ENCODE measurements at regions not wholly inside any gene's neighbourhood (a gene's known extent, or its start where the extent isn't known, plus 50 kb on each side); places are given as distances from the start of the nearest gene placed in this dataset.

DNA sequence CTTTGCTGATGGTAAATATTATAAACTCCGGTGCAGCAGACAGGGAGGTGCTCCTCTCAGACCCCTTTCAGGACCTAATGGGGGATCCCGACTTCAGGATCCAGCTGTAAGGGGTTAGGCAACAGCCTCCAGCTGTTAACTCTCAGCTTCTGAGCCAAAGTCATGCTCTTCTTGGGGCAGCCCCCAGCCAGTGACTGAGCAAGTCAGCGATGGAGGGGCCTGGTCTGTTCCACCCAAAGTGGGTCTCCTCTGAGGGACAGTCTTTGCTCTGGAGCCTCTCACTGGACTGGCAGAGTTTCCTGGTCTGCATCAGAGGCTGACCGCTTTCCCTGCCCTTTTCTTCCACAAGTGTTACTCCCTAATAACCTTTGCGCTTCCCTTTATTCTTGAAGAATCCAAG is 184.2 kb upstream of the DIO3 start:
- no peak for DNase-seq

DNA sequence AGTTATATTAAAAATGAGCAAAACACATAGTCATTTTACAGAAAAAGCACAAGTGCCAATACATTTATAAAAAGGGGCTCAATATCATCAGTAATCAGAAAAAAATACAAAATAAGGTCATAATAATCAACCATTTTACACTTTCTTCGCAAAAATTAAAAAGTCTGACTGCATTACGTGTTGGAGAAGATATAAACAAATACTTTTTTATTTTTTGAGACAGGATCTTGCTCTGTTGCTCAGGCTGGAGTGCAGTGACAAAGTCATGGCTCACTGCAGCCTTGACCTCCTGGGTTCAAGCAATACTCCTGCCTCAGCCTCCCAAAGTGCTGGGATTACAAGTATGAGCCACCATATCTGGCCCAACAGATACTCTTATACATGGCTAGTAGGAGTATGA is 181.5 kb upstream of the DIO3 start:
- DNase-seq, result no peak

DNA sequence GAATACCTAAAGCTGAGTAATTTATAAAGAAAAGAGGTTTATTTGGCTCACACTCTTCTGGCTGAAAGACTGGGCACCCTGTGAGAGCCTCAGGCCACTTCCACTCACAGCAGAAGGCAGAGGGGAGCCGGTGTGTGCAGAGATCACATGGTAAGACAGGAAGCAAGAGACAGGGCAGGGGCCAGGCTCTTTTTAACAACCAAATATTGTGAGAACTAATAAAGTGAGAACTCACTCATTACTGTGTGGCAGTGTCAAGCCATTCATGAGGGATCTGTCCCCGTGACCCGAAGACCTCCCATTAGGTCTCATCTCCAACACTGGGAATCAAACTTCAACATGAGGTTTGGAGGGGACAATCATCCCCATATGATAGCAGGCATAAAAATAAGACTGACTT is 180.8 kb upstream of the DIO3 start:
- no peak for DNase-seq

DNA sequence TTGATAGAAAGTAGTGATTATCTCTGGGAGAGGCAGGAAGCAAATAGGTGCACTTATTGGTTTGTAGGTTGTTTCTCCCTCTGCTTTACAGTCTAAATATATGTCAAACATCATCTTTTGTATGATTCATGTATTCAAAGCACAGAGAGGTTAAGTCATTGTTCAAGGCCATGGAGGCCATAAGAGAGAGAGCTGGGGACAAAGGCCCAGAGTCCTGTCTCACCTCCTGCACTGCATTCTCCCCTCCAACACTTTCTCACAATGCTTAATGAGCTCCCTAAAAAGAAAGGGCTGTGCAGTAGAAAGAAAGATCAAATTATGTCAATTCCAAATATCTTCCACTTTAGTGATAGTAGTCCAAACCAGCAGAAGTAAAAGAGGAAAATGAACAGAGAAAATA is 180.4 kb upstream of the DIO3 start:
- DNase-seq, result no peak

DNA sequence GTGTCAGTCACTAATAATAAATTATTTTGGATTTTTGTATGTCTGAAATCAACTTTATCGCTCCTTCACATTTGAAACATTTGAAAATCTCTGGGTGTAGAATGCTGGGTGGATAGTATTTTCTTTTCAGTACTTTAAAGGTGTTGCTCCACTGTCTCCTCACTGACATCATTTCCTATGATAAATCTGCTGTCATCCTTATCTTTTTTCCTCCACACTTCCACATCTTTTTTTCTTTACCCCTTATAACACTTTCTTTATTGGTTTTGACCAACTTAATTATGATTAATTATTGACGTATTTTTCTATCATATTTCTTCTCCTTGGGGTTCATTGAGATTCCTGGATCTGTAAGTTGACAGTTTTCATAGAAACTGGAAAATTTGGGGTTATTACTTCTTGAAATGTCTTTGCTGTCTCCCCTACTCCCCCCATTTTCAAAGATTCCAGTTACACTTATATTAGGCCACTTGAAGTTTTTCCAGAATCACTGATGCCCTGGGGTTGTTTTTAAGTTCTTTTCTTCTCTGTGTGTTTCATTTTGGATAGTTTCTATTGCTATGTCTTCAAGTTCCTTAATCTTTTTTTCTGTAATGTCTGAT is 177.5 kb upstream of the DIO3 start:
- DNase-seq, result no peak

DNA sequence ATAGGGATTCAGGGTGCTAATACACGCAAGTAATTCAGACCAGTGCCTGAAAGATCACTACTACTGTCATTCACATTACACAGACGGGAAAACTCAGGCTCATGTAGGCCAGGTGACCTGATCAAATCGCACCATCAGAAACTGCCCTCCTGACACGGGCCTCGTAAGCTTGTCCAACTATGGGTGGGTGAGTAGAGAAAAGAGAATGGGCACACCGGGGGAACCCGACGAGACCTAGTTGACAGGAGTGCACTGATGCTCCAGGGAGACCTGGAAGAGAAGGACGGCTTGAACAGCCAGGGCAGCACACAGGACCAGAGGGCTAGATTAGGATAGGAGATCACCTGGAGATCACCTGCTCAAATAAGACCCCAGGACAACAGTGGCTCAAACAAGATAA is 166.9 kb upstream of the DIO3 start:
- DNase-seq, result no peak

DNA sequence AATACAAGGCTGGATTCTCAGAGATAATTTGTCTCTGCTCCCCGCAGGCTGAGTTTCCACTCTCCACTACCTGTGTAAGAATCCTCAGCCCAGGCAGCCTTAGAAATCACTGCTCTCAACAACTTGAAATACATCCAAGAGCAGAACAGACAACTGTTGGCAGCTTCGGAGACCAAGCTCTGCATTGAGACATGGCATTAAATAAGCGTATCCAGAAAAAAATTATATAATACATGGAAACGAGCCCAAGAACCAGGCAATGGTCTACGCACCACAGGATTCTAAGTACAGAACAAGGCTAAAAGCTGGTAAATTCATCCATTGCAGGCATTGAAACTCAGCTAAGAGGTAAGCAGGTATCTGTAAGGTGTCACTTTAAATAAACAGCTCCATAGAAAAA is 165.5 kb upstream of the DIO3 start:
- no peak for DNase-seq

DNA sequence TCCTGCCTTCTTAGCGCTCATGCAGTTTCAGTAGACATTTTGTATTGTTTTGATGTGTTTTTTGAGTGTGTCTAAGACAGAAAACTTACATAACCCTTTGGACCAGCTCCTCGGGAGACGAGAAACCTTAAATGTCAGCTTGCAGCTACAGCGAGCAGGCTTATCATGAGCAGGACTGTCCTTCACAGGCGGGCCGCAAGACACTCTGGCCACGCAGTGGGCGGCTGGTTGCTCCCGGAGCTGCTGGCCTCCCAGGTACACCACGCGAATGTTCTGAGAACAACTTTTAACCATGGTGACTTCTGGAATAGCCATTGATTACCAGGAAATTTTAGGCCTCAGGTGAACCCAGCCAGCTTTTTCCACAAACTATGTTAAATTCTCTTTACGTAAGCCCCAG is 164.1 kb upstream of the DIO3 start:
- DNase-seq, result no peak

DNA sequence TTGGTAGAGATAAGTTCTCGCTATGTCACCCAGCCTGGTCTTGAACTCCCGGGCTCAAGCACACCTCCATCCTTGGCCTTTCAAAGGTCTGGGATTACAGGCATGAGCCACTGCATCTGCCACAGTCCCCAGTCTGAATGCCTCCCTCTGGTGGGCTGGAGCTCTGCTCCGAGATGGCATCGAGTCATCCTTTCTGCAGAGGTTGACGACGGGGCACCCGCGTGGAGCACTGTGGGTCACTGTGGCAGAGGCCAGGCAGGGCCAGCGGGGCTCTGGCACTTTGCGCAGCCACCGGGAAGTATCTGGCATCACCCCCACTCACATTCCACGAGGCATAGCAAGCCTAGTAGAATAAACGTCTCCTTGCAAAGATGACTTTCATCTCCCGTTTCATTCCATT is 163.3 kb upstream of the DIO3 start:
- DNase-seq, result no peak

DNA sequence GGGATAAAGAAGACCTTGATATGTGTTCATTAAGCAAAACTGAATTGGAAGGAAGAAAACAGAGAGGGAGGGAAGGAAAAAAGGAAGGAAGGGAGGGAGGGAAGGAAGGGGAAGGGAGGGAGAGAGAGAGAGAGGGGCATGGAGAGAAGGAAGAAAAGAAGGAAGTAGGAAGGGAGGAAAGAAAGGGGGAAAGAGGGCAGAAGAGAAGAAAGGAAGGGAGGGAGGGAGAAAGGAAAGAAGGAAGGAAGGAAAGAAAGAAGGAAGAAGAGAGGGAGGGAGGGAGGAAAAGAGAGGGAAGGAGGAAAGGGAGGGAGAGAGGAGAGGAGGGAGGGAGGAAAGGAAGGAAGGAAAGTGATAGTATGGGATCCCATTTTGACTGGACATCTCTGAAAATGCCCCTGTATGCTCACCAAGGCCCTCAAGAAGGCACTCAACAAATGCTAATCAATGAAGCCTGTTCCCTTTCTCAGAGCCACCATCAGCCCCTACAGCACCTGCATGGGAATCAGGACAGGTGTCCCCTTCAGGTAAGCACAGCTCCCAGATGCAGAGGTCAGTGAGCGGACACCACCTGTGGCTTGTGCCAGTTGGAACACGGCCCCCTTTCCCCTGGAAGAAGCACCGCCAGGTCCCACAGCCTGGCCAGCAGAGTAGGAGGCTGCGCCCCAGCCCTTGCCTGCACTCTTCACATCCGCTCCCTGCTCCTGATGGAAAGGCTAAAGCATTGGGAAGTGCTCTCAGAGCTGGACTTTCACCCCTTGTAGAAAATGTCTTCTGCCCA is 161.4 kb upstream of the DIO3 start:
- no peak for DNase-seq

DNA sequence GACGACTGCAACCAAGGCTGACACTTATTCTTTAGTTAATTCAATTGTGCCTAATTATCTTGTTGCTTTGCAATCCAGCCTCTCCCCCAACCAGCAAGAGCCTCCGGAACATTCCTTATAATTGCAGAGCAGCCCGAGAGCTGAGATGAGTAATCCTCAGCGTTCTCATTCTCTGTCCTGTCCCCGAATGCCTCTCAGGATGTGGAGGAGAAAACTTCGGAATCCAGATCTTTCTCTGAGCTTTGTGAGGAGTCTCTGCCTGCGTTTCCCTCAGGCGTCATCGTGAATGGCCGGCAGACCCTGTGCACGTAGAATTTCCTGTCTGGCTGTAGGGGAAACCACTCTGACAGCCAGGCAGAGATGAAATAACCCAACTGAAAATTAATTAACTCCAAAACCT is 160.5 kb upstream of the DIO3 start:
- DNase-seq, result no peak

DNA sequence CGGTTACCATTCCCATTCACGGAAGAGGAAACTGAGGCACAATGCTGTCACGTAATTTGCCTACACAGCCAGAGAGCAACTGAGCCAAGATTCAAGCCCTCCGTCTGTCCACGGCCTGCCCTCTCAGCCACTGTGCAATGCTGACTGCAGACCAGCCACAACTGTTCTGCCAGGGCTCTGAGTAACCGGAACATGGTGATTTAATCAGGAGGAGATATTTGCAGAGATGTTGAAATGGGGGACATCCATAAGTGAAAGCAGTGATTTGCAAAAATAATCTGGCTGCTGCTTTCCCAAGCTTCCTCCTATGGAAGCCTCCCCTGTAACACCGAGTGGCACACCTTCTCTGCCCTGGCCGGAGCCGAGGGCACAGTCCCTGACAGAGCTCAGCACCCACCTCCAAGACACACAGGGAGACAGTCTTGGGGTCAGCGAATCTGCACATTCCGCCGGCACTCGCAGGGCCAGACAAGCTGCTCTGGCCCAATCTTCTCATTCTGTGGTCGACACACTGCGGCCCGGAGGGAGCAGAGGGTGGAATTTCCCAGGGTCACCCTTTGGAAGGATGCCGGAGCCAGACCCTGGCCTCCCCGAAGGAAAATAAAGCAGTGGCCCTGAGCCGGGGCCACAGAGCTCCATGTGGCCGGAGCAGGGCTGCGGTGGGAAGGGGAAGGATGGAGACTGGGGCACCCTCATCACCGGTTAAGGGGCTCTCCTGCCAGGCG is 158.2 kb upstream of the DIO3 start:
- DNase-seq, result no peak

DNA sequence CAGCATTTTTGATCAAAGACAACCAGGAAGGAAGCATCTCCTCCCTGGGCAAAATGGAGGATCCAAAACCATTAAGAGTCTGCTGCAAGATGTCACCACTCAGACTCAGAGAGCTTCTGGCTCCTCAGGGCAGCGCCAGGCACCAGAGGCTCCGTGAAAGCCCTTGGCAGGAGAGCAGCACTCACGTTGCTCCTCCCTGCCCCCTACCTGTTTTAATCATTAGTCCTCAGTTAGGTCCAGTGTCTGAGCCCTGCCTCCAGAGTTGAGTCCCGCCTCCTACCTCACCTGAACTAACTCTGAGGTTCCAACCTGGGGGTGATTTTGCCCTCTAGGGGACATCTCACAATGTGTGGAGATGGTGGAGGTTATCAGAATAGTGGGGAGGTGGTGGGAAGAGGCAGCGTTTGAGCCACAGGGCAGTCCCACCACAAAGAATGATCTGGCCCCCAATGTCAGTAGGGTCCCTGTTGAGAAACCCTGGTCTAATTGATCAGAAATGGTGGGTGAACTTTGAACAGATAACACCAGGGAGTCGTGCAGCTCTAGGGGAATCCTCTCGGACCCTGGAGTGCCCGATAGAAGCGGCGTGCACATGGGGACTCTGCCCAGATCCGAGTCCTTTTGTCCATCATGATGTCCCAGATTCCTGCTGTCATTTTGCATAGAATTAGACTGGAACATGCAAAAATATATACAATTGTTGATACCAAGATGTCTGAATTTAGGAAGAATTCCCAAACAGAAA is 156.7 kb upstream of the DIO3 start:
- no peak for DNase-seq

DNA sequence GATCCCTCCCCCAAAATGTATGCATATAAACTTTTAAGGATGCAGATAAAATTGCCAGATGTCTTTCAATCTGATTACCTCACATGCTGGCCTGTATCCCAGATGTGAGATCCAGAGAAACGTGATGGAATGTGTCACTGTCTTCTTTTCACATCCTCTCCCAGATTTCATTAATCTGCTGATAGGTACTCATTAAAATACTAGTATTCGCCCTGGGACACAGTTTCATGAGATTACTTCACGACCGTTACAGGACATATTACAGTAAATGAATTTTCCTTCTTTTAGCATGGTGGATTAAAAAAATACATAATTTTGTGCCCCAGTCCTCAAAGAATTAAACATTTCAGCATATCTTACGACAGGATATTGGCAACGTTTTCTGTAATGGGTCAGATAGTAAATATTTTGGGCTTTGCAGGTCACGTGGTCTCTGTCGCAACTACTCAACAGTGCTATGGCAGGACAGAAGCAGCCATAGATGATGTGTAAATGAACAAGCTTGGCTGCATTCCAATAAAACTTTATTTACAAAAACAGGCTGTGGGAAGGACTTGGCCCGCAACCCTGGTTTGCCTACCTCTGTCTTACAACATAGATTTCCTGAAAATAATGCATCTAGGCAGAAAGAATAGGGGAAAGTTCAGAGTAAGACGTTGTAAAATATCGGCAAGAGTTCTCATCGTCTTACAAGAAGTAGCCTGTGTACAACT is 156.0 kb upstream of the DIO3 start:
- no peak for DNase-seq

DNA sequence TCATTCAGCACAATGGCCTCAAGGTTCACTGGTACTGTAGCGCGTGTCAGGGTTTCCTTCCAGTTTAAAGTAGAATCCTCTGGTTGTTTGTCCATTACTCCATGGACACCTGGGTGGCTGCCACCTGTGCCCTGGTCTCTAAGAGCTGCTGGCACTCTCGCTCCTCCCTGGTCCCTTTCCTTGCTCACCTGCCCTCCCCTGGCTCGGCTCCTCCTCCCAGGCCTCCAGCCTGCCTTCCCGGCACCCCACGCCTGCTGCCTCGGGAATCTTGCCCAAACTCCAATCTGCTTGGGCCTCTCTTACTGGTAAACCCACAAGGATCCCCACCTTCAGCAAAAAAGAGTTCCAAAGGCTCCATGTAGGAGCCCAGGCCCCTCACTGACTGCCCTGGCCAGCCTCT is 154.4 kb upstream of the DIO3 start:
- no peak for DNase-seq

DNA sequence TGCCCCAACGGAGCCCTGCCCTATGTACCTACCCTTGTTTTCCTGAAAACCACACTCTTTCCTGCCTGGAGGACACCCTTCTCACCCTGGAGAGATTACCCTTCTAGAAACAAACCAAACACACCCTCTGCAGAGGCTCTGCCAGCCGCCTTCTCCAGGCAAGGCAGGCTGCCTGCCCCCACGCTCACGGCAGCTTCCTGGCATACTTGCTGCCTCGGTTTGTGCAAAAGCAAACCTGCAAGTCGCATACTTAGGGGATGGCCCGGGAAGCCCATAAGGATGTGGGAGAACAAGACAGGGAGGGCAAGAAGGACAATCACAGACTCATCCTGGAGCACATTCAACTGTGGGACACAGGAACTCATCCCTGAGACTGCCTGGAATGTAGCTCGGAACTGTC is 154.0 kb upstream of the DIO3 start:
- DNase-seq, result no peak

DNA sequence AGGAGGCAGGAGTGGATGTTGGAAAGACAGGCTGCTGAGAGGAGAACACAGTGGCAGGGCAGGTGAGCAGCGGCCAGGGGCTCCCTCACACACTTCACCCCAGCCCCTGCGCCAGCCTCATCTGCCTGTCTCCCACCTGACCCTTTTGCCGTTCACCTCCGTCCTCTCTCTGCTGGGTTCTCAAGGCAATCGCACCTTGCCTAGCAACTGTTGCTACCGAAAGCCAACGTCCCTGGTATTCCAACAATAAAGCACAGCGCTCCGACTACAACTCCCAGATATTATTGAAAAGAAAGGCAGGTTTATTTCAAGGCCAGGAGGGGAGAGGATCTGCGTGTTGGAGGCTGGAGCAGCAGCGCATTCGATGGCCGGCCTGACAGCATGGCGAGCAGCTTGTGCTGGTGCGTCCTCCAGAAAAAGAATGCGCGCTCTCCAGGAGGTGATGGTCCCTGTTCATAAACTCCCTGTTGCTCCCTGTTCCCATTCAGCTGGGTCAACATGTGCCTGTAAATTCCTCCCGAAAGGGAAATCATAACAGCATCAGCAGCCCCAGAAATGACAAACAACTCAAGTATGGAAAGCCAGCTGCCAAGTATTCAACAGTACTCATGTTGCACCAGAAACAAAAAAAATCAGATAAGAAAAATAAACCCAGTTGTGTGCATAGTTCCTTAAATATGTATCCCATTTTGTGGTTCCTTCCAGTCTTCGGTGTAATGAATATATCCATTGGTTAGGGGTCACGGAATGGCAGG is 153.0 kb upstream of the DIO3 start:
- DNase-seq, result no peak

DNA sequence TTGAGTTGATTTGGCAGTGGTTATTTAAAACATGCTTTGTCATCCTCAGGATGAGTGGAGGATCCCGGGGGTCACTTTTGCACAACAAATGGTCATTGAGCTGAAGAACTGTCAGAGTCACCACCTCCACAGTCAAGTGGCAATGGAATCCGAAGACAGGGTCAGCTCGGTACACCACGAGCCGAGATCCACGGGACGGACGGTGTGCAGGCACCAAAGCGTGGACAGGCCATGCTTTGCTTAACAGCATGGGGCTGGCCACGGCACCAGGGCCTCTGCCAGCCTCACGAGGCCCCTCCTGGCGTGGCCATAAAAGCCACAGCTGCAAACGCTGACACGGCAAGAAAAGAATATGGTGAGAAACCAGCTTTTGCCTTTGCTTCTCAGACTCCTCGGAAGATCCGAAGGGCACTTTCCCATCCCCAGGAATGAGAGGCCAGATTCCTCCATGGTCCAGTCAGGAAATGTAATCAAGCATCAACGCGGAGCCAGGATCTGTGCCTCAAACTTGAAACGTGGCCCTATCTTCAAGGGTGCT is 152.2 kb upstream of the DIO3 start:
- DNase-seq, result no peak

DNA sequence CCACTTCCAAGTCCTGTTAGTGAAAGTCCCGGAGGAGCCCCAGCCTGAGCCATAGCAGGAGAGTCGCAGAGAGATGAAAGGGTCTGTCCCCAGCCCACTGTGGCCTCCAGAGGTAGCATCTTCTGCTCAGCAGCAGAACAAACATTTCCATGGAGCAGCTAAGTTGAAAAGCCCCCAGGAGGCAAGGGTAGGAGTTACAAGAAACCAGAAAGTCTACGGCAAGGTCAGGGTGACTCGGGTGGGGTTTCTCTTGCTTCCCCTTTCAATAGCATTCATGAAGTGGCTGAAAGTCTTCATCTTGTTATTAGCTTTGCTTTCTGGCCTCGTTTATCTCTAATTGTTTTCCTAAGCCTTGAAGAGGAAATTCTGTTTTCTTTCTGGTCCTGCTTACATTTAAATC is 151.2 kb upstream of the DIO3 start:
- no peak for DNase-seq

DNA sequence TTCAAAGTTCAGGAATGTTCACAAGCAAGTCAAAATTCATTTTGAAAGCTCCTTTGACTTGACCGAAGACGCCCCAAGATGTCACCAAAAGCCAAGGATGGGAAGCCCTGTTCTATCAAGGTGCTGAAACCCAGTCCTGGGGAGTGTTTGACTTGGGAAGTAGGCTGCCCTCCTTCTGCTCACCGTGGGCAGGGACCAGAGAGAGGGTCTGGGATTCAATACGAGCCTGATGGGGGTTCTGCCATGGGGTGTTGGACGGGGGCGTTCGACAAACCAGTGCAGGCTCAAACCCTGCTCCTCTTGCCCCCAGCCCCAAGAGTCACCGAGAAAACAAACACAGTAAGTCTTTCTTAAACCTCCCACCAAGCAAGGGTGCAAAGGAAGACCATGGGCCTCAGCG is 150.1 kb upstream of the DIO3 start:
- no peak for DNase-seq

DNA sequence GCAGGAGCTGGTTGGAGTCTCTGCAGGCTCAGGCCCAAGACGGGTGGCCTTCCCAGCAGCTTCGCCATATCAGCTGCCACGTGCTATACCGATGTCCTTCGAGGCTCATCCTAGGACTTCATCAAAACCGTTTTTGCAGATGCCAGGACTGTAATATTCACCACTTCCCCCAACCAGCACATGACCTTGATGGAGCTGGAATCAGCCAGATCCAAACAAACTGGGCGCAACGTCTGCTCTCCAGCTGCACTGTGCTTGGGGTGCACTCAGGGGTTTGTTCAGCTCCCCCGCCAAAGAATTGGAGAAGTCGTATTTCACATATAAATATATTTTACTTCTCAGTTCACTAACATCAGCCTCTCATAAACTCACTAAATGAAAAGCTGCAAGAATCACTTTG is 149.5 kb upstream of the DIO3 start:
- DNase-seq, result no peak

DNA sequence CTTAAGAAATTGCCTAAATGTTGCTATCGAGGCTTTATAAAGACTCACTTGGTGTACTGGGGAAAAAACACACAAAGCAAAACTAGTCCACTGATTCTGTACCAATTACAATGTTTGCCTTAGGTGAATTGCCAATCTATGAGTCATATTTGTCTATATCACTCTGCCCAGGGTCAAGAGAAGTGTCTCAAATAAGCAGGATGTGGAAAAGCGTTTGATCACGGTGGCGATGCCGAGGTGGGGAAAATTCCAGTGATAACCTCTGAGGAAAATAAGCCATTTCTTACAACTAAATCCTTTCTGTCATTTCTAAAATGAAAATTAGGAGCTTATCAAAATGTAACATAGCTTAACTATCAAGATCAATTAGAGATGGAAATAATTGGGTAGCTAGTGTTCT is 148.6 kb upstream of the DIO3 start:
- no peak for DNase-seq

All from central memory CD4-positive, alpha-beta T cell (primary cell).